Activated CD4-positive, alpha-beta T cell treated with anti-CD3 and anti-CD28 coated beads, Interleukin-2, amount 50 U/mL, for 48 hours (primary cell): ENCODE measurements at regions not wholly inside any gene's neighbourhood (a gene's known extent, or its start where the extent isn't known, plus 50 kb on each side); places are given as distances from the start of the nearest gene placed in this dataset.
"Not testable (repeated sequence)": the region's sequence is repeated elsewhere in the genome, so short reads cannot be mapped to it uniquely, and the experiment has no call there.

ENCODE experiments used
- DNase-seq, 2 experiments: peaks; one replicate each; pipeline ENCODE4 v3.0.0-alpha.2; 2020

DNA sequence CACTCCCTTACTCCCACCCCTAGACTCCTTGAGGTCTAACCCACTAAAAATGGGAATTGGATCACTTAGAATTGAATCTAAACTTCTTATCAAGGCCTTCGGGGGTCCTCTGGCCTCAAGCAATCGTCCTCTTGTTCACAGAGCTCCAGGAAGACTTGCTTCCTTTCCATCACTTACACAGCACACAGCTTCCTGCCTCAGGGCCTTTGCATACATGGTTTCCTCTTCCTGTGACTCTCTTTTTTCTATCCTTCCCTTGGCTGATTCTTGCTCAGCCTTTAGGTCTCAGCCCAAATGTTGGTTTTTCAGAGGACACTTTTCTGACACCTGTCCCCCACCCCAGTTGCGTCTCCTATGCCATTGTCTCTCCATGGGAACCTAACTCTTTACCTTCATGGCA lies 50.0 kb upstream of the ALDH1B1 start:
- DNase-seq, result no peak

DNA sequence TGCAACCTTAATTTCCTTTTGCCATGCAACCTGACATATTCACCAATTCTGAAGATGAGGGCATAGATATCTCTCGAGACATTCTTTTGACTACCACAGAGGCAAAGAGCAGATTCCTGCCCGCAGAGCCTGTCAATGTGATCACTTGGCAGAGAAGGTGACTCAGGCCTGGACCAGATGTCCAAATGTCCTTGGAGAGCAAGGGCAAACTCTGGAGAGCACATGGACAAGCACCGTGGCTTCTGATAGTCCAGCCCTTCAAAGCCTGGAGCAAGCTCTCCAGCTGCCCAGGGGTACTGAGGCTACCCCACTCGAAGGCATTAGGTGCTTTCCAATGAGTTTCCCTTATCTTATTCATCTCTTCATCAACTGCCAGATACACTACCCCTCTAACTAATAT lies 50.4 kb upstream of the ALDH1B1 start:
- DNase-seq, result no peak

DNA sequence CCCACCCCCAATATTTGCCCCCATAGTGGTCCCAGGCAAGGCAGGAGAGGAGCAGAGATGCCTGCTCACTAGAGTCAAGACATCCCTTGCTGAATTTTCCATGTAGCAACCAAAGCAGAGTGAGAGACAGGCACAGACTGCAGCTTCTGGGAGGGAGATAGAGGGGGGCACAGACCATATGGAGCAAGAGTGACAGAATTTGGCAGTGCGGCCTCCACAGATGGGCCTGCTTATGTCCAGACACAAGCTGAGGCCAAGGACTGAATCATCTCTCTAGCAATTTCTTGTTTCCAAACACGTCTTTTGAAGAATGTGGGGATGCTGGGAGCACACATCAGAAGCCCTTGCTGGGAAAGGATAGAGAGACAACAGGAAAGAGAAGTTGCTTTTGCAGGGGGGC lies 53.0 kb upstream of the ALDH1B1 start:
- DNase-seq, result no peak

DNA sequence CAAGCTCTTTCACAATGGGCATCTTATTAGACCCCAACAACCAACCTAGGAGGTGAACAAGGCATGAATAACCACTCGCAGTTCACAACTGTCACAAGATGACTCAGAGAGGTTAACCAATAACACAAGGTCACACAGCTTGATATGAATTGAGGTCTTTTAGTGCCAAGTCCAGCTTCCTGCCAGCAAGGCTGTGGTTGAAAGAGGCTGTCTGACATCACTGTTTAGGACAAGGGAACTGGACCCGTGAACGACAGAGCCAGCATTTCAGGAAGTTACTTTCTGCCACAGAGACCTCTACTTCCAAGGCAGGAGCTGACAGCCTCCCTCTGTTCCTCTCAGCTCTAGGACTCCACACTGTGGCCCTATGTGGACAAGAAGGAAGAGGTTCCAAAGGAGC lies 53.4 kb upstream of the ALDH1B1 start:
- DNase-seq, result no peak

DNA sequence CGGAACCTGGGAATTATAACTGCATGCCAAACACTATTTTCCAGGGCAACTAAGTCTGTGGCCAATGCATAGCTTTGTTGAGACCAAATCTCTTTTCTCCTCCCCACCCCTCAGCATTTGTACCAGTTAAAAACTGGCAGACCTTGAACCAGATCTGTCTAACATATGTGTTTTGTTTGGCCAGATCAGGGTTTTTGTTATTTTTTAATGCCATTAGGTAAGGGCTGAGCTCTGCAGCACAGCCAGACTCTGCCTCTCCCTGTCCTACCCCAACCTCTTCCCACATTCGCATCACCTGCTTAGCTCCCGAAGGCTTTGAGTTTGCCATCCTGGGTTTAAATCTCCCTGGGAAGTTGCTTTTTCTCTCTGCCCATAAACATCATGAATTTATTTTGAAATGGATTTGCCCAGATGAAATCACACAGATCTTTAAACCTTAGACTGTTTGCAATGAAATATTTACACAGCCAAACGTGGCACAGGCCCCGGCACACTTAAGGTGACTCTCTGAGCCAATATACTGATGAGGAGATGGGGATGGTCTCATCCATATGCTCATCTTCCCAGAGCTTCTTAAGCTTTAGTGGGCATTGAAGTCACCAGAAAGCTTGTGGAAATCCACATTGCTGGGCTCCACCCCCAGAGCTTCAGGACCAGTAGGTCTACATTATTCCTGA lies 54.0 kb upstream of the ALDH1B1 start:
- no peak for DNase-seq

DNA sequence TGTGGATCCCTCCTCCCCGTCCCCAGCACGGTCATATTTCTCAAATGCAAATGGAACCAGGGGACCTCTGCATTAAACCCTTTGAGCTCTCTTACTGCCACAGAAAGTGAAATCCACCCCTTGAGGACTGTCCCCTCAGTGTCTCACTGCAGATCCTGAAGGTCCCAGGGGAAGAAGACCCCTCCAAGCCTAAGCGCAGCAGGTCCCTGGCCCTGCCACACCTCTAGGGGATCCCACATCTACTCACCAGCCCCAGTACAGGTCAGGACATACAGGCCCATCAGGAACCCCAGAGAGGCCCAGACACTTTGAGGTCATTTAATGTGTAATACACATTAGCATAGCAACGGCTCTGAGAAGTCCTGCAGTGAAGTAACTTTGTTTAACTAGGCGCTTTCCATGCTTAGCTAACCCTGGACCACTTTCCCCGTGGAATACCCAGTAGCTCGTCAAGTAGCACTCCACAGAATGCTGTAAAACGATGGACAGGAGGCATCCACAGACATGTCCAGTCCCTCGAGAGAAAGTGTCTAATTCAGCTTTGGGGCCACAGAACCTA lies 54.7 kb upstream of the ALDH1B1 start:
- no peak for DNase-seq

DNA sequence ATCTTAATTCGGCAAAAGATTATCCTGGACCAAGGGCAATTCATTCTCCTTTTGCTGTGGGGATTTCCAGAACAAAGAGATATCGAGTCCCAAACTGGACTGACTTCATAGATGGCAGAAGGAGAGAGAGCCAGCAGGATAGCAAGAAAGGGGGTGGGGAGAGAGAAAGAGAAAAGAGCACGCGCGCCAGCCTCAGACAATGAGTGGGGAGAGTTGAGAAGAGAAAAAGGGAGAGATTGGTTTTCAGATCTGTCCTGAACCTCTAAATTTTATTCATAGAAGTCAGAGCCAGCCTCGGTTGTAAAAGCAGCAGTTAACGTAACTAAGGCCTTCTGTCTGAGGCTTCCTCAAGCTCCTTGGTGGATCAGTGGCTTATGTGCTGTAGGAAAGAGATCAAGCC lies 55.3 kb upstream of the ALDH1B1 start:
- no peak for DNase-seq

DNA sequence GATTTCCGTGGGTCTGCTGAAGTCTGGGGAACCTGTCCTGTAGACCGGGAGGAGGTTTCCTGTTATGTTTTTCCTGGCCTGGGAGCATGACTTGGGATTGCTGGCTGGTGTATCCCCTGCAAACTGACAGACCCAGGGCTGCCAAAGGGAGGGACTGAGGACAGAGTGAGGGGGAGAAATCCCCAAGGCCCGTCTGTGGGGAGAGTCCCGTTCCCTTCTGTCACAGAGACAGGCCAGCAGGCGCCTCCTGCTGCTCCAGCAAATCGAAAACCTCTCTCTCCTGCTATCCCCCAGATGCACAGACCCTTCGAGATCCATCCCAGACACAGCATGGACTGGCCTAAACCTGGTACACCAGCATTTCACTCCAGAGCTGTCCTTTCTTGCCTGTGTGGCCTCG lies 56.2 kb upstream of the ALDH1B1 start:
- no peak for DNase-seq

DNA sequence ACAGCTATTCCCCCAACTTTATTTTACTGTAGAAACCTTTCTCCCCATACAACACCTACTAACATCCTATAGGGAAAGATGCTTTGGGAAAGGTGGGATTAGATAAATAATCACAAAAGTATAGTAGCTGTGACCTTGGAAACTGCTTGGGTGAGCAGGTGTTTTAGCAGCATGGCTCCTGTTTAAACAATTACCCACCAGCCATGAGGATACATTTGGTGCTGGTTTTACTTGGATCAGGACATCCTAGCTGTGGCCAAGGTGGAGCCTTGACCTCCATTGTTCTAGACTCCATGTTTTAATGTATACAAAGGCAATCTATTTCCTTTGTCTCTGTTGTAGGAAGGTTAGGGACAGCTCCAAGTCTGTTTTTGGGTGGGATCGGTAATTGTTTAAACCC lies 56.8 kb upstream of the ALDH1B1 start:
- no peak for DNase-seq

DNA sequence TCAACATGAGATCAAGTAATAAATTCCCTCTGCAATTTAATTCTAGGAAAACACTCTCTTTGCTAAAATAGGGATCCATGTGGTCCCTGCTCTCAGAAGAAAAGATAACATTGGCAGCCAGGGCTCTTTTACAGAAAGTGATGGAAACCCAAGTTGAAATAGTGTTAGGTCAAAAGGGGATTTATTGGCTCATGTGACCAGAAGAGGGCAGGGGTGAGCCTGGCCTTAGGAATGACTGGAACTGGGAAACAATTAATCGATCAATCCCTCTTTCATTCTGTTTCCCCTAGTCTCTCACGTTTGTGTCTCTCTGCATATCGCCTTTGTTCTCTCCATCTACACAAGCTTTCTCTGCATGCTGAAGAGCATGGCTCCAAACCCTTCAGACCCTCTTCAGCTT lies 58.3 kb upstream of the ALDH1B1 start:
- DNase-seq, result no peak

DNA sequence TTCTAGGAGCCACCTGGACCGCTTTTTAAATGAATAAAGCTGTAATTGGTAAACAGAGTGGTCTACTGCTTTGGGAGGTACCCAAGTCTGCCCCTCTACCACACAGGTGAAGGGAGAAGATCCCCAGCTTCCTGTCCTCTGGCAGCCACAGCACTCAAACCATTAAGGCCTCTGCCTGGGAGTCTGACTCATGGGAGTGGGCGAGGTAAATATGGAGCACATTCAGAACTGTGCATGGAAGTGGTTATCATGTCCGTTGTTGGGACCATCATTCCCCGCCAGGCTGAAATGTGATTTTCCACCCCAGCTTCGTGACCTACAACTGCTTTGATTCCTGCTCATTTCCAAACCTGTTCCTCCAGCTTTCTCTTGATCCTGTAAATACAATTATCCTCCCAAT lies 59.5 kb upstream of the ALDH1B1 start:
- no peak for DNase-seq

DNA sequence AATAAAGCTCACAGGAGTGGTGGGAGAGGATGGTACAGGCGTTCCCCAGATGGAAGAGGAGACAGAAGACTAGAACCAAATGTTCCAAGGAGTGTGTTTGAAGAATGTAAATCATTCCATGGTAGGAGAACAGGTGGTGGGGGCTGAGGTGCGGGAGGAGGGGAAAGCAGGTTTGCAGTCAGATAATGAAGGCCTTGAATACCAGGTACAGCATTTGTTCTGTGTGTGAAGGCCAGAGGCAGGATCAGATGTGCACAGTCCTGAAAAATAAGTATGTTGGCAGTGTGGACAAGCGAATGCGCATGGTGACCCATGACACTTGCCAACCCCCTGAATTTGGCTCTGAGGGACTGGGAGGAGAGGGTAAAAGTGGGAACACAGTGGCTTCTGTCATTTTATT lies 59.9 kb upstream of the ALDH1B1 start:
- no peak for DNase-seq

DNA sequence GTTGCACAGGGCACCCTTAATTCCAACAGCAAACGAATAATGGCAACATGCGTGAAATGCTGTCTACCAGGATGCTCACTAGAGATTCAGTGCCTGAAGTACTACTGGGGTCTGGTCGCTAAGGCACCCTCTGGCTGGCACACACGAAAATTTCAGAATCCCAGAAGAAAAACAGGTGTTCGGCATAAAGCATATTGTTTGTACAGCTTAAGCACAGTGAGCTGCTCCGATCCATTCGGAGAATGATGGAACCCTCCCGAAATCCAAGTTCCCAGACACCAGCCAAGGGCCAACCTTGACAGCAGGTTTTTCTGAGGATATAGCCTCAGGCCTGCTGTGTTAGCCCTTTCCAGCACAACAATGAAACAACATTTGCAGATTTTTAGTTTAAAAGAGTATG lies 61.4 kb upstream of the ALDH1B1 start:
- no peak for DNase-seq

DNA sequence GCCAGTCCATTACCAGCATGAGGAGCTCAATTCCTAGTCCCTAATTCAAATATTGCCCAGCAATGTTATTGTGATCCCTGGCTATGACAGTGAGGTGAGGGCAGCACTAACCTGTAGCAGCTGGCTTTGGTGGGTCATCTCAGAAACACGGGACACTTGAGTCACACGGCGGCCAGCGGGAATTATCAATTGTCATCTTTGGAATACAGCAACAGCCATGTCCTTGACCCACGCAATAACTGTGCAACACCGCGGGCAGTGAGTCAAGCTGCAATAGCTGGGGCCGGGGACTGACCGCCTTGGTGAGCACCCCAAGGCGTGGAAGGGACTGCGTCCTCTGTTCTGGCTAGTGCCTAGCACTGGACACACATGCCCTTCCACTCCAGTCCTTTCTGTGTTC lies 62.5 kb upstream of the ALDH1B1 start:
- DNase-seq, result no peak

DNA sequence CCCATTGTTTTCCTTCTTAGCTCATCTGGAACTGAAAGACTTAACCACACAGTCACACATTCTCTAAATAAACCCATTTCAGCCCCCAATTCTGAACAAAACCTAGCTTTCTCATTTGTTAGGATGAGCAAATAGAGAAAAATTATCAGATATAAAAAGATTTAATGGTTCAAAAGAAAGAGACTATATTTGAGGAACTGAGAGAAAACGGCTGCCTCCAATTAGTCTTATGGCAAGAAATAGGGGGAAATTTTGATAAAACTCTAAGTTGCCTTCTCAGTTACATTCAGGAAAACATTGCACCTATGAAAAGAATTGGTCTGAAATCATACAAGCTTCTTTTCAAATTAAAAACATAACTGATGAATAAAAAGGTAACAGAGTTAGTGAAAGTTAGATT lies 63.7 kb upstream of the ALDH1B1 start:
- no peak for DNase-seq

DNA sequence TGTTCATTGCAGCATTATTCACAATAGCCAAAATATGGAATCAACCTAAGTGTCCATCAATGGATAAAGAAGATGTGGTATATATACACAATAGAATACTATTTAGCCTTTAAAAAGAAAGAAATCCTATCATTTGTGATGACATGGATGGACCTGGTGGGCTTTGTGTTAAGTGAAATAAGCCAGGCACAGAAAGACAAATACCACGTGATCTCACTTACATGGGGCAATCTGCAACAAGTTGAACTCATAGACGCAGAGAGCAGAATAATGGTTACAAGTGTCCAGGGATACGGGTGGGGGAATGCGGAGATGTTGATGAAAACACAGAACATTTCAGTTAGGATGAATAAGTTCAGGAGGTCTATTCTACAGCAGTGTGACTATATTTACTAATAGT lies 66.4 kb upstream of the ALDH1B1 start:
- no peak for DNase-seq

DNA sequence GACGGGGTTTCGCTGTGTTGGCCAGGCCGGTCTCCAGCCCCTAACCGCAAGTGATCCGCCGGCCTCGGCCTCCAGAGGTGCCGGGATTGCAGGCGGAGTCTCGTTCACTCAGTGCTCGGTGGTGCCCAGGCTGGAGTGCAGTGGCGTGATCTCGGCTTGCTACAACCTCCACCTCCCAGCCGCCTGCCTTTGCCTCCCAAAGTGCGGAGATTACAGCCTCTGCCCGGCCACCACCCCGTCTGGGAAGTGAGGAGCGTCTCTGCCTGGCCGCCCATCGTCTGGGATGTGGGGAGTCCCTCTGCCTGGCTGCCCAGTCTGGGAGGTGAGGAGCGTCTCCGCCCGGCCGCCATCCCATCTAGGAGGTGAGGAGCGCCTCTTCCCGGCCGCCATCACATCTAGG lies 68.3 kb upstream of the ALDH1B1 start:
- not testable (repeated sequence) for DNase-seq

DNA sequence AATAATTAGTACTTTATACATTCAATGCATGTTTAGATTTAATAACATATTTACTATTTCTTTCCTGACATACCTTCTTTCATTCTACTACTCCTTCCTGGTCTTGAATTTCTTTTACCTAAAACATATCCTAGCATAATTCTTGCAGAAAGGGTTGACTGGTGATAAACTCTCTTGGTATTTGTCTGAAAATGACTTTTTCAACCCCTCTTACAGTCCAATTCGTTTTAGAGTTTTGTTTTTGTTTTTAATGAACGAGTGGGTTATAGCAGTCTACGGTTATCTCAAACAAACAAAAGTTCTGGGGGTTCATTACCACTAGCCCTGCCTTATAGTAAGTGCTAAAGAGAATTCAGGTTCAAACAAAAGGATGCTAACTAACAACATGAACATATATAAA lies 69.6 kb upstream of the ALDH1B1 start:
- no peak for DNase-seq

DNA sequence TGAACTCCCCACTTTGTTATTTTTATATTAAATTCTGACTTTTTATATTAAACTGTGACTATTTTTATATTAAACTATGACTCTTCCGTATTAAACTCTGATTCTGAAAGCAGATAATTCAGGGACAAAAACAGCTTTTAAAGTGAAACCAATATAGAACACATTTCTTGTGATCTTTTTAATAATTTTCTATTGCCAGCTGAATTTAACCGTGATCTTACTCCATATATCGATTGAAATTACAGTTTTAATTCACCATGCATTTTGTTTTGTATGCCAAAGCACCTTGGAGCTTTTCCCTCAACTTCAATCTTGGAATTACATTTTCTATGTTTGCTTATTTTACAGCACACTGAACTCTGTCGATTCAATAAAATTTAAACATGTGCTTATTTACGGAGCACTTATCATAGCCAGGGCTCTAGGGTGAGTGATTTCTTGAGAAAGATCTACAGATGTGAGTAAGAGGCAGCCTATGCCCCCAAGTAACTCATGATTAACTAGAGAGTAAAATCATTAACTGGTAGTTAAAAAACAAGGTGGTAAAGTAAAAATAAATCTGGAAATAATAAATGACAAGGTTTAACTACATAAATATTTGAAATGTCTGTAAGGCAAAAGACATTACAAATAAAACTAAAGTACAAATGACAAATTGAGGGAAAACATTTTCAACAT lies 72.9 kb upstream of the ALDH1B1 start:
- DNase-seq, result no peak

DNA sequence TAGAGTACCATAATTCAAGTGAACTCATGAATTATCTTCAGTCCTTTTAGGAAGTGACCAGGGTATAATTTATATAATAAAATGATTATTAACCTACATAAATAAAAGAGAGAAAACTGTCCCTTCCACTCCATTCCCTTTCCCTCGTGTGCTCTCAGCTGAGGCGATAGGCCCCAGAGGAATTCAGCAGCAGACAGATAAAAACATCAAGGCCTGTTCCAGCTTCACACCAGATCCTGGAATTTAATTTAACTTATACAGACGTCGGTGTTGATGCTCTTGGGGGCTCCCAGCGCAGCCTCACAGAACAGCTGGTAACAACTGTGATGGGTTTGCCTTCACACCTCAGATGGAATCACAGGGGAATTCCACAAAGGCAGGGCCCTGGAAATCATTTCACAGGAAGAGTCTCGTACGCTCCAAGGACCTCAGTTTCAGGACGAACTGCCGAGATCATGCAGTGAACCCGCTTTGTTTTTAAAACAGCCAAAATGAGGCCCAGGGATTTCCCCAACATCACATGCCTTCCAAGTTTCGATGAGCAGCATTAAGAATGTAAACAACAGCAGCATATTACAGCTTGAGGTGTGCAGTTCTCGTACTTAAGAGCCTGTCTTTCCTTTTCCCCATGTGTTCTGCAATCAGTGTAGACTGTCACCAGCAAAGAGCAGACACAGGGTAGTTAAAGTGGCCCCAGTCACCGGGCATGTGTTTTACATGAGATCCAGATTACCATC lies 73.6 kb upstream of the ALDH1B1 start:
- peak in 1 of 2 experiments; percentile 5 for DNase-seq

DNA sequence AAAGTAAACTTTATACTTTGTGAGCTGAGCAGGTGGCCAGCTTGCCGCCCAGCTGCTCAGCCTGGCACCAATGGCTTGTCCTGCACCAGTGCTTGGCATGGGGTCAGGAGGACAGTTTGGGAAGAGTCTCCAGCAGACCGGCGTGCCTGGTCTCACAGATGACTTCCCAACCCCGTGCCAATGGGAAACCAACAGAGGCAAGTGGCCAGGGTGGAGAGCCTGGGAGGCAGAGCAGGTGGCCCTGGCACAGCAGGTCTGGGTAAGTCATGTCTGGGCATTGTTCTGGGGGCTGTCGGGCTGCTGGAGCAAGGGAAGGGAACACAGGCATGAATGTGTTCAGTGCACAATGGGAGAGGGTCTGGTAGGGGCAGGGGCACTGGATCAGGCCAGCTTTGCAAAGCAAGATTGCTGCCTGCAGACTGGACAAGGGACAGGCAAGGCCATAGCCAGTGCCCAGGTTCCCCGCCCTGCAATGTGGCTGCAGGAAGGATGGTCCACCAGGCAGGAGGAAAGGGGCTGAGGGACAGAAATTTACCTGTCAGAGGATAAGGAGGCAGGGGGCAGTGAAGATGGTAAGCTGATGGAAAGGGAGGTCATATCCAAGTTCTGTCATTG lies 76.2 kb upstream of the ALDH1B1 start:
- DNase-seq, result no peak

DNA sequence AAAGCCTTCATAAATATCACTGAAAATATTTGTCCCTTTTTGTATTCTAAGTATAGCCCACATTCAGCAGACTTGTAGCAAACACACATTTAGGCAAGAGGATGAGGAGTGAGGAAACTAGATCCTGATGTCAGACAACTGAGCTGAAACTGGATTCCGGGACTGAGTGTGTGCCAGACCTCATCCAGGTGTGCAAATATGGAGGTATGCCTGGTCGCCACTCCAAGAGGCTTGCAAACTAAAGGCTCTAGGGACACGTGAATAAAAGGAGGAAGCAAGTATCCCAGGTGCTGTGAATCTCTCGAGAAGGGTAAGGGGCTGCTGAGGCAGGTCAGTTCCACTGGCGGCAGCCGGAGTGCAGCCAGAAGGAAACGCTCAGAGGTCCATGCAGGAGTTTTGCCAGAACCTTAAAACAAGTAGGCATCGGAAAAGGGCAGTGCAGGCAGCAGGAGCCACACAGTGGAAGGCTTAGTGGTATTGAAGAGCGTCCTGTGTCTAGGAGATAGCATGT lies 77.4 kb upstream of the ALDH1B1 start:
- DNase-seq, result no peak

DNA sequence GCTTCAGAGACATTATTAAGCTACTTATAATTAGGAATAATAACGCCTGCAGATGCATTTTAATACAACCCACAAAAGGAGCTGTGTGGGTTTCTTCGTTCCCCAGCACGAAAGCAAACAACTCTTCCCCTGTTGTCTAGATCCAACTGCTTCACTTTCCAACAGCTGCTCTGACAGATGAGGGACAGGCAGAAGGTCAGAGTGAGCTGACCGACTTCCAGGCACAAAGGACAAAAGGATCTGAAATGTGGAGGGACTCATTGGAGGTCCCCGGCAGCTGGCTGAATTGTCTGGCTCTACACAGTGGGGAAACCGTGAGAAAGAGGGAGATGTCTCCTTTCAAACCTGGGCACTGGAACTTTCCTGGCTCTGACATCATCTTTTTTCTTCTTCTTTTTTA lies 79.1 kb upstream of the ALDH1B1 start:
- DNase-seq, result no peak
